SJSA1 (cell line): ENCODE measurements at regions not wholly inside any gene's neighbourhood (a gene's known extent, or its start where the extent isn't known, plus 50 kb on each side); places are given as distances from the start of the nearest gene placed in this dataset.
"Not testable (repeated sequence)": the region's sequence is repeated elsewhere in the genome, so short reads cannot be mapped to it uniquely, and the experiment has no call there.

ENCODE experiments used
- DNase-seq, 2 experiments: peaks; one replicate each; pipeline ENCODE4 v3.0.0-alpha.2; 2015 to 2020; ENCODE audit warnings: low spot score in 2 of 2, low read depth in 1 of 2
- H3K27ac ChIP-seq: fragments of 250-450 bp; sonication (Bioruptor Pico); 2 replicates; pipeline ENCODE4 v1.5.1; 2020; ENCODE audit warnings: mild to moderate bottlenecking, moderate library complexity
- H3K27me3 ChIP-seq: fragments of 250-450 bp; sonication (Bioruptor Pico); replicated peaks from 2 replicates; pipeline ENCODE4 v1.5.1; 2020; ENCODE audit warnings: mild to moderate bottlenecking, moderate library complexity
- H3K36me3 ChIP-seq: fragments of 250-450 bp; sonication (Bioruptor Pico); 2 replicates; pipeline ENCODE4 v1.5.1; 2020; ENCODE audit warnings: mild to moderate bottlenecking
- H3K4me1 ChIP-seq: fragments of 250-450 bp; sonication (Bioruptor Pico); replicated peaks from 2 replicates; pipeline ENCODE4 v1.6.1; 2021; ENCODE audit warnings: mild to moderate bottlenecking
- H3K4me3 ChIP-seq: fragments of 250-450 bp; sonication (Bioruptor Pico); 2 replicates; pipeline ENCODE4 v1.5.1; 2020; ENCODE audit warnings: mild to moderate bottlenecking
- H3K9me3 ChIP-seq: fragments of 250-450 bp; sonication (Bioruptor Pico); replicated peaks from 2 replicates; pipeline ENCODE4 v1.5.1; 2020; ENCODE audit warnings: mild to moderate bottlenecking

- no peak overlapping the region for H3K27ac ChIP-seq
- H3K4me1 ChIP-seq: no peaks in the 10 kb centered on the region
- DNase-seq: no peak
- no peaks in the 10 kb centered on the region for H3K9me3 ChIP-seq
- no peaks in the 10 kb centered on the region for H3K36me3 ChIP-seq
- H3K4me3 ChIP-seq: no peak overlapping the region
- H3K27me3 ChIP-seq: no peaks in the 10 kb centered on the region
Observed at GRCh38 chr4:19557161-19557560, 694.5 kb upstream of the SLIT2 start.

- not testable (repeated sequence) for H3K4me3 ChIP-seq, H3K27me3 ChIP-seq, H3K36me3 ChIP-seq, H3K9me3 ChIP-seq, H3K4me1 ChIP-seq, H3K27ac ChIP-seq, DNase-seq
Observed at GRCh38 chr4:19556276-19556675, 695.4 kb upstream of the SLIT2 start.

GRCh38 chr4:19547463-19547862 is 704.2 kb upstream of the SLIT2 start:
- Histone ChIP-seq H3K36me3 (no peaks in the 10 kb centered on the region), H3K4me3 (no peak overlapping the region), H3K4me1 (no peaks in the 10 kb centered on the region), H3K27ac (no peak overlapping the region), H3K9me3 (no peaks in the 10 kb centered on the region), H3K27me3 (no peaks in the 10 kb centered on the region)
- DNase-seq: no peak

- no peak overlapping the region for H3K4me3 ChIP-seq
Observed at GRCh38 chr4:19544446-19545125, 707.1 kb upstream of the SLIT2 start.

GRCh38 chr4:19540859-19541540 is 710.7 kb upstream of the SLIT2 start:
- no peaks in the 10 kb centered on the region for H3K27me3 ChIP-seq
- no peaks in the 10 kb centered on the region for H3K4me1 ChIP-seq
- H3K36me3 ChIP-seq: no peaks in the 10 kb centered on the region
- H3K9me3 ChIP-seq: no peaks in the 10 kb centered on the region
- DNase-seq: no peak
- no peak overlapping the region for H3K4me3 ChIP-seq
- H3K27ac ChIP-seq: no peak overlapping the region

More at GRCh38 chr4:19544446-19545125, 707.1 kb upstream of the SLIT2 start:
- Histone ChIP-seq H3K27me3 (no peaks in the 10 kb centered on the region), H3K36me3 (no peaks in the 10 kb centered on the region), H3K9me3 (no peaks in the 10 kb centered on the region), H3K4me1 (no peaks in the 10 kb centered on the region), H3K27ac (no peak overlapping the region)
- DNase-seq: no peak

- Histone ChIP-seq H3K9me3 (no peaks in the 10 kb centered on the region), H3K27ac (no peak overlapping the region), H3K27me3 (no peaks in the 10 kb centered on the region), H3K4me1 (no peaks in the 10 kb centered on the region), H3K36me3 (no peaks in the 10 kb centered on the region), H3K4me3 (no peak overlapping the region)
- DNase-seq: no peak
Observed at GRCh38 chr4:19539201-19539600, 712.5 kb upstream of the SLIT2 start.

GRCh38 chr4:19534159-19534558 is 717.5 kb upstream of the SLIT2 start:
- no peaks in the 10 kb centered on the region for H3K36me3 ChIP-seq
- H3K27me3 ChIP-seq: no peaks in the 10 kb centered on the region
- DNase-seq: no peak
- H3K27ac ChIP-seq: no peak overlapping the region
- no peak overlapping the region for H3K4me3 ChIP-seq
- no peaks in the 10 kb centered on the region for H3K4me1 ChIP-seq
- no peaks in the 10 kb centered on the region for H3K9me3 ChIP-seq

GRCh38 chr4:19531906-19532848 is 719.5 kb upstream of the SLIT2 start:
- no peaks in the 10 kb centered on the region for H3K36me3 ChIP-seq
- no peaks in the 10 kb centered on the region for H3K27me3 ChIP-seq
- no peak for DNase-seq
- no peak overlapping the region for H3K27ac ChIP-seq
- H3K9me3 ChIP-seq: no peaks in the 10 kb centered on the region
- no peak overlapping the region for H3K4me3 ChIP-seq
- no peaks in the 10 kb centered on the region for H3K4me1 ChIP-seq

- Histone ChIP-seq H3K36me3 (no peaks in the 10 kb centered on the region), H3K27me3 (no peaks in the 10 kb centered on the region), H3K4me1 (no peaks in the 10 kb centered on the region), H3K4me3 (no peak overlapping the region), H3K9me3 (no peaks in the 10 kb centered on the region), H3K27ac (no peak overlapping the region)
- DNase-seq: no peak
Observed at GRCh38 chr4:19523964-19524363, 727.7 kb upstream of the SLIT2 start.

GRCh38 chr4:19522966-19523365 is 728.7 kb upstream of the SLIT2 start:
- no peak for DNase-seq
- Histone ChIP-seq H3K9me3 (no peaks in the 10 kb centered on the region), H3K4me1 (no peaks in the 10 kb centered on the region), H3K27me3 (no peaks in the 10 kb centered on the region), H3K27ac (no peak overlapping the region), H3K36me3 (no peaks in the 10 kb centered on the region), H3K4me3 (no peak overlapping the region)

- Histone ChIP-seq H3K36me3 (no peaks in the 10 kb centered on the region), H3K27me3 (no peaks in the 10 kb centered on the region), H3K27ac (no peak overlapping the region), H3K9me3 (no peaks in the 10 kb centered on the region), H3K4me3 (no peak overlapping the region), H3K4me1 (no peaks in the 10 kb centered on the region)
- no peak for DNase-seq
Observed at GRCh38 chr4:19520939-19521520, 730.7 kb upstream of the SLIT2 start.

- H3K36me3 ChIP-seq: no peaks in the 10 kb centered on the region
- no peak overlapping the region for H3K4me3 ChIP-seq
- H3K27ac ChIP-seq: no peak overlapping the region
- no peaks in the 10 kb centered on the region for H3K4me1 ChIP-seq
- no peaks in the 10 kb centered on the region for H3K9me3 ChIP-seq
- DNase-seq: no peak
- no peaks in the 10 kb centered on the region for H3K27me3 ChIP-seq
Observed at GRCh38 chr4:19514276-19515070, 737.2 kb upstream of the SLIT2 start.

GRCh38 chr4:19512086-19512485 is 739.6 kb upstream of the SLIT2 start:
- no peaks in the 10 kb centered on the region for H3K27me3 ChIP-seq

More at GRCh38 chr4:19512086-19512485, 739.6 kb upstream of the SLIT2 start:
- Histone ChIP-seq H3K4me3 (no peak overlapping the region), H3K27ac (no peak overlapping the region), H3K36me3 (no peaks in the 10 kb centered on the region), H3K9me3 (no peaks in the 10 kb centered on the region), H3K4me1 (no peaks in the 10 kb centered on the region)
- DNase-seq: no peak
